HCT116 (cell line): ENCODE measurements at regions not wholly inside any gene's neighbourhood (a gene's known extent, or its start where the extent isn't known, plus 50 kb on each side); places are given as distances from the start of the nearest gene placed in this dataset.

Experiments used
- ATAC-seq: fragments of 200-7000 bp; cut with Tn5 transposase; 2 replicates; pipeline ENCODE4 v1.9.1; 2020; ENCODE audit warnings: mild to moderate bottlenecking, moderate library complexity
- BruUV-seq: library from RNA; stranded (reverse); fragments of 400-500 nt; replicated peaks from 2 replicates; lab custom pipeline; 2021; lab: Mats Ljungman, UMichigan
- CTCF ChIA-PET: fragments of 300-600 bp; sonication (Branson Sonifier 250); formaldehyde crosslinking; loops from one replicate; lab custom pipeline; 2021; ENCODE audit warnings: antibody characterized with exemption; lab: Charles Lee
- POLR2A ChIA-PET: fragments of 300-600, 350-600 bp; sonication (Branson Sonifier 250); formaldehyde crosslinking; loops from one replicate; lab custom pipeline; 2021; ENCODE audit warnings: antibody characterized with exemption; lab: Charles Lee
- RAD21 ChIA-PET, 2 experiments: fragments of 300-600 bp; sonication (Branson Sonifier 250); formaldehyde crosslinking; loops; one replicate each; lab custom pipeline; 2023; ENCODE audit warnings: low total read pairs in 2 of 2; ENCODE audit not compliant: uncharacterized antibody in 2 of 2, unreplicated experiment in 2 of 2, low non-redundant PET in 1 of 2; lab: Charles Lee
- DNase-seq: peaks from one replicate; pipeline ENCODE4 v3.0.0-alpha.2; 2010; ENCODE audit warnings: low read depth, low spot score
- H2AFZ ChIP-seq: fragments of 200-600 bp; shearing (Covaris generic), sonication (generic); 2 replicates; pipeline ENCODE4 v1.6.1; 2017; ENCODE audit warnings: low read depth, mixed run types, mixed read lengths, antibody characterized with exemption, low read length; ENCODE audit not compliant: poor library complexity, severe bottlenecking
- H3K27ac ChIP-seq: 2 replicates; pipeline ENCODE4 v1.5.1; 2012; ENCODE audit warnings: low read depth, low read length
- H3K27me3 ChIP-seq: fragments of 200-600 bp; sonication (generic); 2 replicates; pipeline ENCODE4 v1.6.1; 2016; ENCODE audit warnings: mixed run types, low read length, mixed read lengths; ENCODE audit not compliant: insufficient read depth
- H3K36me3 ChIP-seq, 2 experiments: fragments of 200-500 bp in 1 of 2; fragments of 200-600 bp in 1 of 2; sonication (Bioruptor generic) in 1 of 2; sonication (generic) in 1 of 2; 2 replicates each; pipeline versions ENCODE4 v1.5.1 to v1.6.1; 2014 to 2016; ENCODE audit warnings: low read length in 2 of 2, inconsistent platforms in 1 of 2, mixed read lengths in 1 of 2, mixed run types in 1 of 2; ENCODE audit not compliant: insufficient read depth in 2 of 2, control insufficient read depth in 1 of 2
- H3K4me1 ChIP-seq, 2 experiments: fragments of 200-600 bp in 1 of 2; sonication (generic) in 1 of 2; 2 replicates each; pipeline versions ENCODE4 v1.5.1 to v1.6.1; 2012 to 2017; ENCODE audit warnings: low read length in 2 of 2, inconsistent platforms in 1 of 2, mild to moderate bottlenecking in 1 of 2, mixed read lengths in 1 of 2, mixed run types in 1 of 2, moderate library complexity in 1 of 2; ENCODE audit not compliant: insufficient read depth in 2 of 2, control insufficient read depth in 1 of 2
- H3K4me2 ChIP-seq: fragments of 200-600 bp; sonication (generic); 2 replicates; pipeline ENCODE4 v1.6.1; 2017; ENCODE audit warnings: mixed run types, low read length, mixed read lengths
- H3K4me3 ChIP-seq, 2 experiments: fragments of 200-600 bp in 1 of 2; sonication (generic) in 1 of 2; replicated peaks in 1 of 2; 2 replicates each; pipeline ENCODE4 v1.5.1; 2011 to 2016; ENCODE audit warnings: low read length in 2 of 2, control low read depth in 1 of 2, low read depth in 1 of 2, mild to moderate bottlenecking in 1 of 2, mixed read lengths in 1 of 2, mixed run types in 1 of 2
- H3K79me2 ChIP-seq: fragments of 200-600 bp; sonication (generic); 2 replicates; pipeline ENCODE4 v1.6.1; 2017; ENCODE audit warnings: mild to moderate bottlenecking, mixed run types, low read length, moderate library complexity, mixed read lengths; ENCODE audit not compliant: insufficient read depth
- H3K9ac ChIP-seq: fragments of 200-600 bp; sonication (generic); 2 replicates; pipeline ENCODE4 v1.6.1; 2016; ENCODE audit warnings: low read length, mixed read lengths
- H3K9me2 ChIP-seq: fragments of 200-600 bp; sonication (generic), shearing (Covaris generic); 2 replicates; pipeline ENCODE4 v1.6.1; 2017; ENCODE audit warnings: mixed run types, mild to moderate bottlenecking, moderate library complexity; ENCODE audit not compliant: insufficient read depth
- H3K9me3 ChIP-seq, 2 experiments: fragments of 200-500 bp in 1 of 2; fragments of 200-600 bp in 1 of 2; sonication (Bioruptor generic) in 1 of 2; sonication (generic) in 1 of 2; 2 replicates each; pipeline ENCODE4 v1.6.1; 2014 to 2017; ENCODE audit warnings: low read length in 2 of 2, mixed read lengths in 2 of 2, inconsistent platforms in 1 of 2, low read depth in 1 of 2, mild to moderate bottlenecking in 1 of 2, mixed run types in 1 of 2, moderate library complexity in 1 of 2; ENCODE audit not compliant: control insufficient read depth in 1 of 2, insufficient read depth in 1 of 2
- H4K20me1 ChIP-seq: fragments of 200-600 bp; sonication (generic), shearing (Covaris generic); 2 replicates; pipeline ENCODE4 v1.6.1; 2017; ENCODE audit warnings: mixed run types, mild to moderate bottlenecking, moderate library complexity; ENCODE audit not compliant: insufficient read depth
- EGR1 ChIP-seq: IDR thresholded peaks from 2 replicates; pipeline ENCODE4 v1.6.1; 2012; ENCODE audit warnings: low read depth
- ELF1 ChIP-seq: IDR thresholded peaks from 2 replicates; pipeline ENCODE4 v1.6.1; 2012; ENCODE audit warnings: low read depth, borderline replicate concordance
- EZH2phosphoT487 ChIP-seq: fragments of 200-600 bp; IDR thresholded peaks from 2 replicates; pipeline ENCODE4 v1.6.1; 2018; ENCODE audit warnings: antibody characterized with exemption, borderline replicate concordance
- POLR2A ChIP-seq: IDR thresholded peaks from 2 replicates; pipeline ENCODE4 v1.7.0; 2011; ENCODE audit warnings: borderline replicate concordance; ENCODE audit not compliant: insufficient read depth, insufficient read length; ENCODE audit errors: extremely low read depth
- SIN3A ChIP-seq: IDR thresholded peaks from 2 replicates; pipeline ENCODE4 v1.6.1; 2012; ENCODE audit warnings: low read depth
- TCF7L2 ChIP-seq: IDR thresholded peaks from 2 replicates; pipeline ENCODE4 v1.7.0; 2011; ENCODE audit warnings: borderline replicate concordance, inconsistent platforms; ENCODE audit not compliant: insufficient read depth, insufficient read length; ENCODE audit errors: extremely low read depth
- YY1 ChIP-seq: IDR thresholded peaks from 2 replicates; pipeline ENCODE4 v1.6.1; 2011; ENCODE audit warnings: low read length, low read depth, moderate library complexity, mild to moderate bottlenecking; ENCODE audit not compliant: insufficient replicate concordance; ENCODE audit errors: extremely low read depth
- ZFX ChIP-seq: fragments of 450-650 bp; IDR thresholded peaks from 2 replicates; pipeline ENCODE4 v1.6.1; 2017
- ZNF274 ChIP-seq: fragments of 200-500 bp; sonication (Bioruptor generic); IDR thresholded peaks from 2 replicates; pipeline ENCODE4 v1.6.1; 2014; ENCODE audit warnings: mild to moderate bottlenecking, low read depth, low read length, inconsistent platforms
- intact Hi-C: fragments of 100-400 bp; cut with micrococcal nuclease; formaldehyde crosslinking; loops from 2 replicates; pipeline ENCODE4 v1.10.0; 2022
- TF ChIP-seq, protein P1 (sequence below): IDR thresholded peaks from 2 replicates; pipeline ENCODE4 v1.6.1; 2012; ENCODE audit warnings: low read depth

DNA sequence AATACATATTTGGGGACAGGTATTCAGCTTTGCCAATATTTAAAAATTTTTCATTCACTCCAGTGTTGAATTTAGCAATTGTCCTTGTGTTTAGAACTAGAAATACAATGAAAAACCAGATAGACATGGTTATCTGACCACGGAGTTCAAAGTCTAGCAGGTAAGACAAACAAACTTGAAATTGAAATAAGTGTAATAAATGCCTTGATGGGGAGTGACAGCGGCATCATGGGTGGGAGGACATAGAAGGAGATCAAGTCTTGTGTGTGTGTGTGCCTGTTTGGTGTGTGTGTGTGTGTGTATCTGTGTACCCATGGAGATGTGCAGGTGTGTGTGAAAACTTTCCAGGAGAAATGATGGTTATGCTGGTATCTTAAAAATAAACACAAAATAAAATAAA, 750.0 kb upstream of the CITED2 start (continued):
- no peak for TF ChIP-seq TCF7L2
- no peak for TF ChIP-seq ZNF274
- no peak for TF ChIP-seq POLR2A
- TF ChIP-seq EGR1 = no peak
- no peak for TF ChIP-seq ELF1
- TF ChIP-seq, protein P1, sequence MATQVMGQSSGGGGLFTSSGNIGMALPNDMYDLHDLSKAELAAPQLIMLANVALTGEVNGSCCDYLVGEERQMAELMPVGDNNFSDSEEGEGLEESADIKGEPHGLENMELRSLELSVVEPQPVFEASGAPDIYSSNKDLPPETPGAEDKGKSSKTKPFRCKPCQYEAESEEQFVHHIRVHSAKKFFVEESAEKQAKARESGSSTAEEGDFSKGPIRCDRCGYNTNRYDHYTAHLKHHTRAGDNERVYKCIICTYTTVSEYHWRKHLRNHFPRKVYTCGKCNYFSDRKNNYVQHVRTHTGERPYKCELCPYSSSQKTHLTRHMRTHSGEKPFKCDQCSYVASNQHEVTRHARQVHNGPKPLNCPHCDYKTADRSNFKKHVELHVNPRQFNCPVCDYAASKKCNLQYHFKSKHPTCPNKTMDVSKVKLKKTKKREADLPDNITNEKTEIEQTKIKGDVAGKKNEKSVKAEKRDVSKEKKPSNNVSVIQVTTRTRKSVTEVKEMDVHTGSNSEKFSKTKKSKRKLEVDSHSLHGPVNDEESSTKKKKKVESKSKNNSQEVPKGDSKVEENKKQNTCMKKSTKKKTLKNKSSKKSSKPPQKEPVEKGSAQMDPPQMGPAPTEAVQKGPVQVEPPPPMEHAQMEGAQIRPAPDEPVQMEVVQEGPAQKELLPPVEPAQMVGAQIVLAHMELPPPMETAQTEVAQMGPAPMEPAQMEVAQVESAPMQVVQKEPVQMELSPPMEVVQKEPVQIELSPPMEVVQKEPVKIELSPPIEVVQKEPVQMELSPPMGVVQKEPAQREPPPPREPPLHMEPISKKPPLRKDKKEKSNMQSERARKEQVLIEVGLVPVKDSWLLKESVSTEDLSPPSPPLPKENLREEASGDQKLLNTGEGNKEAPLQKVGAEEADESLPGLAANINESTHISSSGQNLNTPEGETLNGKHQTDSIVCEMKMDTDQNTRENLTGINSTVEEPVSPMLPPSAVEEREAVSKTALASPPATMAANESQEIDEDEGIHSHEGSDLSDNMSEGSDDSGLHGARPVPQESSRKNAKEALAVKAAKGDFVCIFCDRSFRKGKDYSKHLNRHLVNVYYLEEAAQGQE = no peak
- no peak for TF ChIP-seq SIN3A
- TF ChIP-seq ZFX = no peak
- TF ChIP-seq YY1 = no peak

DNA sequence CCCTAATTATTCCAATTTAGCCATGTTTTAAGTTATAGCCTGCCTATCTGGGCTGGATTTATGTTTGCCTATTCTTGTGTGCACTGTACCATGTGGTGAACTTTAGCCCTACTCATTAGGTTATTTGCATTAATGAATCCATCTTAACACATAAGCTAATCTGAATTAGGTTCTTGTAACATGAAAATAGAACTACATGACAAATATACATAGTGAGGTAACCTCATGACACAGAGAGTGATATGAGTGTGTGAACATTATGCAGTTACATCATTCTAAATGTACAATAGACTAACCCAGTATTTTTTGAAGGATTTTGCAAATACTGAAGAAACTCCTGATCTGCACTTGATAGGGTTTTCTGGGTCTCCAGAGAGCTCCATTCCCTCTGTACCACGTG, 733.7 kb upstream of the CITED2 start:
- no peak overlapping the region for H3K27ac ChIP-seq
- CTCF ChIA-PET = no interaction called here
- H3K9me2 ChIP-seq = peaks cover 5% of the 10 kb centered on the region; the same call in 1 of the 2 replicates
- no peak overlapping the region for H3K9ac ChIP-seq
- H4K20me1 ChIP-seq = no peaks in the 10 kb centered on the region
- H3K4me3 ChIP-seq = no peak overlapping the region
- no peak for TF ChIP-seq EZH2phosphoT487
- intact Hi-C loops = loop anchor here (10.0 kb wide), 1 partner anchor 733 kb away; the partner anchor contains the start of gene CITED2
- BruUV-seq = no TSS peak
- POLR2A ChIA-PET = no interaction called here
- H3K4me2 ChIP-seq = no peak overlapping the region
- H3K9me3 ChIP-seq = no peaks in the 10 kb centered on the region
- DNase-seq (no peak), ATAC-seq (no peak)
- no peaks in the 10 kb centered on the region for H3K79me2 ChIP-seq
- RAD21 ChIA-PET = no interaction called here
- H3K36me3 ChIP-seq = no peaks in the 10 kb centered on the region
- H3K27me3 ChIP-seq = no peaks in the 10 kb centered on the region
- no peak overlapping the region for H2AFZ ChIP-seq
- H3K4me1 ChIP-seq = peaks cover 0 to 7% of the 10 kb centered on the region in 2 experiments; a peak in 2 of 4 replicates
